Heart left ventricle (tissue), 13 donors: ENCODE measurements at regions not wholly inside any gene's neighbourhood (a gene's known extent, or its start where the extent isn't known, plus 50 kb on each side); places are given as distances from the start of the nearest gene placed in this dataset.

ENCODE experiments used
- POLR2A ChIP-seq, 2 donors: fragments of 450-650 bp; IDR thresholded peaks; one replicate each; pipeline ENCODE4 v1.6.1; 2017; ENCODE audit warnings: antibody characterized with exemption in 2 of 2, mild to moderate bottlenecking in 2 of 2, moderate library complexity in 2 of 2
- TF ChIP-seq, protein P1 (sequence below), 12 donors: fragments of 200-600 bp; sonication (generic) in 4 of 12; IDR thresholded peaks; one replicate each; pipeline versions ENCODE4 v1.5.0 to v1.8.0; 2018 to 2022; ENCODE audit warnings: antibody characterized with exemption in 12 of 12, mild to moderate bottlenecking in 5 of 12
- donor health status: ischemic (EF 13 %, LVEDD 7.1; RV severe dilation, severe dysfunction).
- donor health status: DM: no; HTN: yes; CAD: no.
- donor health status: DM: no; HTN: no; CAD: no.
- donor health status: ischemic (EF 25% LVEDD 6.9; RV normal size, moderate dysfunction).
- donor health status: ischemic (EF 25% LVEDD 5.7; RV mildly dilated, moderate dysfunction).
- donor health status: ischemic (EF 35%, LVEDD 5.7; RV mildly dilated, moderate dysfunction).
- donor health status: nonischemic (EF 11% LVEDD 7.7; RV severe dilation, severe dysfunction).
- donor health status: DM: yes; HTN: yes; CAD: no.
- donor health status: PGD.
- donor health status: ischemic (EF 29% LVEDD 5.4; RV normal size, mild dysfunction).
- donor health status: nonischemic (EF 23%, LVEDD 6.1; RV moderate dilation, normal function).

DNA sequence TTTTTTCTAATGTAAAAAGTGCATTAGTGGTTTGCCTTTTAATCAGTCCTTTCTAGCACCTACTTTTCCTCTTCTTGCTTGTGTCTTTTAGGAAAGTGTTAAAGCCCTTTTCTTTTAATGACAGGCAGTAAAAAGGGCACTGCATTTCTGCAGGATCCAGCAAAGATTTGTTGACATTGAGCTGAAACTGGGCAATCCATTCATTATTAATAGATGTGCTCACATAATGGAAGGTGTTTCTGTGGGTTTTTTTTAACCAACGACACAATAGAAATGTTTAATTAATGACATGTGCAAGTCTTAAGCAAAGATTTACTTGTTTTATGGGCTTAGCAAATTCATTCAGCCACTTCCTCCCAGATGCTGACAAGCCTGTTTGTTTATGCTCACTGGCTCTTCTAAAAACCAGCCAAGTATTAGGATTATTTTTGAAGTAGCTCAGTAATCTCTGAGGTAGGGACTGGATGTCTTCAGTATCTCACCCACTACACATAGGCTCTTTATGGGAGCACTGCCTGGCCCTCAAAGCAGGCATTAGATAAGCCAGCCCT is 1201.1 kb downstream of the SORCS1 start:
- TF ChIP-seq, protein P1, sequence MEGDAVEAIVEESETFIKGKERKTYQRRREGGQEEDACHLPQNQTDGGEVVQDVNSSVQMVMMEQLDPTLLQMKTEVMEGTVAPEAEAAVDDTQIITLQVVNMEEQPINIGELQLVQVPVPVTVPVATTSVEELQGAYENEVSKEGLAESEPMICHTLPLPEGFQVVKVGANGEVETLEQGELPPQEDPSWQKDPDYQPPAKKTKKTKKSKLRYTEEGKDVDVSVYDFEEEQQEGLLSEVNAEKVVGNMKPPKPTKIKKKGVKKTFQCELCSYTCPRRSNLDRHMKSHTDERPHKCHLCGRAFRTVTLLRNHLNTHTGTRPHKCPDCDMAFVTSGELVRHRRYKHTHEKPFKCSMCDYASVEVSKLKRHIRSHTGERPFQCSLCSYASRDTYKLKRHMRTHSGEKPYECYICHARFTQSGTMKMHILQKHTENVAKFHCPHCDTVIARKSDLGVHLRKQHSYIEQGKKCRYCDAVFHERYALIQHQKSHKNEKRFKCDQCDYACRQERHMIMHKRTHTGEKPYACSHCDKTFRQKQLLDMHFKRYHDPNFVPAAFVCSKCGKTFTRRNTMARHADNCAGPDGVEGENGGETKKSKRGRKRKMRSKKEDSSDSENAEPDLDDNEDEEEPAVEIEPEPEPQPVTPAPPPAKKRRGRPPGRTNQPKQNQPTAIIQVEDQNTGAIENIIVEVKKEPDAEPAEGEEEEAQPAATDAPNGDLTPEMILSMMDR (IDR thresholded peaks at IDR 0.05), result no peak
- TF ChIP-seq POLR2A (IDR thresholded peaks at IDR 0.05), result no peak
